ENCODE measurements at regions not wholly inside any gene's neighbourhood (a gene's known extent, or its start where the extent isn't known, plus 50 kb on each side); places are given as distances from the start of the nearest gene placed in this dataset.

DNA sequence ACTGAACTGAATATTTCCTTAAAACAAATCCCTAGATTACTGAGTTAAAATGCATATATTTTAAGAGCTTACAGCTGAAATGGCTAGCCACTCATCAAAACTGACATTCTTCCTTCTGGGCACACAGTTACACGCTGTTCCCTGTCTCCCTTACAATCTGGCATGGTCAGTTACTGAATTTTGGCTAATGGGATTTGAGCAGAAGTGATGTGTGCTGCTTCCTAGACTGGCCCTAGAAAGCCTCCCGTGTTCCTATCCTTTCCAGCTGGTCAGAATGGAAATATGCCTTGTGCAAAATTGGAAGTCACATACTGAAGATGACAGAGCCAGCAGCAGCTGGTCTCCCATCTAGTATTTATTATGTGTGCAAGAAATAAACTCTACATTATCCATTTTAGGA, 128.7 kb upstream of the NAMPT start:
- Mint-ChIP-seq H3K9me3 (peaks cover 0 to 8% of the 10 kb centered on the region in 2 donors), H3K4me1 (ENCODE audit: low read depth in 2 of 2) (no peaks in the 10 kb centered on the region), H3K36me3 (ENCODE audit: insufficient read depth) (no peaks in the 10 kb centered on the region), H3K27ac (no peak overlapping the region), H3K27me3 (peaks cover 19 to 33% of the 10 kb centered on the region in 2 donors), H3K4me3 (no peak overlapping the region)
- DNase-seq (no peak), ATAC-seq (replicated peaks) (no peak)

DNA sequence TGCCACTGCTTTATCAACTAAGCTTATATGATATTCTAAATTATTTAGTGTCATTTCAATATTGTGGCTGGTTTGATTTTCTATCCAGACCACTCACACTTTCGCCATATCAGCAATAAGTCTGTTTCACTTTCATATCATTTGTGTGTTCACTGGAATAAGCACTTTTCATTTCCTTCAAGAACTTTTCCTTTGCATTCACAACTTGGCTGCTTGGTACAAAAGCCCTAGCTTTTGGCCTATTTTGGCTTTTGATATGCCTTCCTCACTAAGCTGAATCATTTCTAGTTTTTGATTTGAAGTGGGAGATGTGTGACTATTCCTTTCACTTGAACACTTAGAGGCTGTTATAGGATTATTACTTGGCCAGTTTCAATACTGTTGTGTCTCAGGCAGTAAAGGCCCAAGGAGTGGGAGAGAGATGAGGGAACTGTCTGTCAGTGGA, 120.9 kb upstream of the NAMPT start:
- DNase-seq (no peak), ATAC-seq (replicated peaks) (no peak)
- H3K36me3 Mint-ChIP-seq (ENCODE audit: insufficient read depth) = no peaks in the 10 kb centered on the region
- no peaks in the 10 kb centered on the region for H3K9me3 Mint-ChIP-seq
- H3K4me1 Mint-ChIP-seq (ENCODE audit: low read depth in 2 of 2) = peaks cover 6 to 8% of the 10 kb centered on the region in 2 donors
- H3K4me3 Mint-ChIP-seq = no peak overlapping the region
- peaks cover 17 to 26% of the 10 kb centered on the region in 2 donors for H3K27me3 Mint-ChIP-seq
- no peak overlapping the region for H3K27ac Mint-ChIP-seq

DNA sequence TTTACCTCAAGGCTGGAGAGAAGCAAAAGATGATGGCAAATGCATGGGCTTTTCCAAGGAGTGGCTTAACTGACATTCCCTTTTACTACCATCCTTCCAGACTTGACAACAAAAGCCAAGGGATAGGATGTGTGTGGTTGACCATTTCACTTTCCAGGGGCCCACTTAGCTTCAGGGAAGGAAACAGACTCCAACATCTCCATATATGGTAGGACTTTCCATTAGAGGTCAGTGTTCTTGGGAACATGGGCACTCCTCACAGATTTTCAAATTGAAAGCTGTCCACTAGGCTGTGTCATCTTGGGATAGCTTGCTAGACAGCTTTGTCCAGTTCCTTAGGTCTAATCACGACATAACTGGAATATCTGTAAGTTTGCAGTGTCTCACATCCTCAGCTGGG, 118.1 kb upstream of the NAMPT start:
- peaks cover 35 to 47% of the 10 kb centered on the region in 2 donors for H3K27me3 Mint-ChIP-seq
- peaks cover 6 to 8% of the 10 kb centered on the region in 2 donors for H3K4me1 Mint-ChIP-seq (ENCODE audit: low read depth in 2 of 2)
- ATAC-seq (replicated peaks) (no peak), DNase-seq (no peak)
- no peak overlapping the region for H3K27ac Mint-ChIP-seq
- H3K36me3 Mint-ChIP-seq (ENCODE audit: insufficient read depth) = no peaks in the 10 kb centered on the region
- H3K9me3 Mint-ChIP-seq = no peaks in the 10 kb centered on the region
- no peak overlapping the region for H3K4me3 Mint-ChIP-seq

DNA sequence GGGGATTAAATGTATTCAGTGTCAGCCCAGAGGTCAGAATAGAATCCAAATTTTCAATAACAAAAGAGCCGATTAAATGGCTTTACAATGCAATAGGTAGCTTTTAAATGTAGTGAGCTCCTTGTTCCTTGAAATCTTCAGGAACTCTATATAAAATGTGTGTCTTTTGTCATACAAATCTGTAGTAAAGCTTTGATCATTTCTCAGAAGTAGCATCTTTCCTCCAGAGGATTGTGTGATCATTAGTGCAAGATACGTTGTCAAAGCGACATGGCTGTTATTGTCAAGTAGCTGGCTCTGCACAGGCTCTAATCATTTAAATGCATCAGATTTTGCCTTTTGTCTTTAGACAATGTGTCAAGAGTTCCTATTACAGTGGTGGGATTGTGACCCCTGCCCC, 116.1 kb upstream of the NAMPT start:
- DNase-seq = no peak
- H3K4me1 Mint-ChIP-seq (ENCODE audit: low read depth in 2 of 2) = peaks cover 4 to 7% of the 10 kb centered on the region in 2 donors
- H3K27me3 Mint-ChIP-seq = peaks cover 45 to 66% of the 10 kb centered on the region in 2 donors
- H3K36me3 Mint-ChIP-seq (ENCODE audit: insufficient read depth) = no peaks in the 10 kb centered on the region
- no peak overlapping the region for H3K27ac Mint-ChIP-seq
- H3K4me3 Mint-ChIP-seq = no peak overlapping the region
- no peaks in the 10 kb centered on the region for H3K9me3 Mint-ChIP-seq
- no peak for ATAC-seq (replicated peaks)

DNA sequence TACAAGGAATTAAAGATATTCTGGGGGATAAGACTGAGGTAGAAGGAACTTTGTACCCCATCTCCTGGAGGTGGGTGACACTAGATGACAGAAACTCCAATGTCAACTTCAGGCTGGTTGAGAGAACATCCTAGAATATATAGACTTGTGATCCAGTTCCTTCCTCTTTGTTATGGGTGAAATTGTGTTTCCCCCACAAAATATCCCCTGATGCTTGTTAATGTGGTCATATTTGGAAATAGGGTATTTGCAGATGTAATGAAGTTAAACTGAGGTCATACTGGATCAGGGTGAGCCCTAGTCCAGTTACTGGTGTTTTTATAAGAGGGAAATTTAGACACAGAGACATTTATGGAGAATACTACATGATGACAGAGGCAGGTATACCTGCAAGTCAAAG, 114.0 kb upstream of the NAMPT start:
- Mint-ChIP-seq H3K4me3 (no peak overlapping the region), H3K36me3 (ENCODE audit: insufficient read depth) (no peaks in the 10 kb centered on the region), H3K4me1 (ENCODE audit: low read depth in 2 of 2) (no peaks in the 10 kb centered on the region), H3K9me3 (no peaks in the 10 kb centered on the region), H3K27ac (no peak overlapping the region), H3K27me3 (peaks cover 61 to 82% of the 10 kb centered on the region in 2 donors)
- no peak for DNase-seq
- ATAC-seq (replicated peaks) = no peak

DNA sequence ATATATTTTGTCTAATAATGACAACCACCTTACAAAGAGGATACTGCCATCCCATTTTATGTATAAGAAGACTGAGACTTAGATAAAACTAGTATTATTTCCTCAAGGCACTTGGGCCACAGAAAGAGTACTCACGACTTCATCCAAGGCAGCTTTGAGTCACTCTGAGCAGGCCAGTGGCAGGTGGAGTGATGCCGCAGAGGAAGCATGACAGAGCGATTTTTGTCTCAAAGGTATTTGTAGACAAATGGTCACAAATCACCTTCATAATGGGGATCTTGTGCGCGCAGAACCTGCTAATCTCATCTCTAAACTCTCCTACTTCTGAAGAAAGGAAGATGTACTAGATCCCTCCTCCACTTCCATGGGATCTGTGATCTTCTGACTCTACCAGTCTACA, 113.2 kb upstream of the NAMPT start:
- Mint-ChIP-seq H3K27ac (no peak overlapping the region), H3K4me1 (ENCODE audit: low read depth in 2 of 2) (no peaks in the 10 kb centered on the region), H3K27me3 (peaks cover 61 to 76% of the 10 kb centered on the region in 2 donors)

DNA sequence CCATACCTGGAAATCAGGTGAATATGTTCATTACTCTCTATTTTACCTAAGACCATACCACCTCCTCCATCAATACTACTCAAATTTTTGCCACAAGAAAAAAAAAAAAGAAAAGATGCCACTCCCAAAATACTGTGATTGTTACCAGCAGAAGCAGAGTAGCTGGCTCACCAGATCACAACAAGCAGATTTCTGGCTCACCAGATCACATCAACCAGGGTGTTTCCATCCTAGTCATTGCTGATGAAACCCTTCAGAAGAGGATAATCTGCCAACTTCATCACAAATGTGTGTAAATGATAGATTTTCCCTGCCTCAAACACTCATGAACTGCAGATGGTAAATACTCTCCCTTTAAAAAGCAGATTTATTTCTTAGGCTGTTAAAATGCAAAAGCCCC, 109.7 kb upstream of the NAMPT start:
- Mint-ChIP-seq H3K36me3 (ENCODE audit: insufficient read depth) (no peaks in the 10 kb centered on the region), H3K27me3 (peaks cover 47 to 56% of the 10 kb centered on the region in 2 donors), H3K9me3 (no peaks in the 10 kb centered on the region), H3K4me1 (ENCODE audit: low read depth in 2 of 2) (no peaks in the 10 kb centered on the region), H3K27ac (no peak overlapping the region), H3K4me3 (no peak overlapping the region)
- no peak for DNase-seq
- ATAC-seq (replicated peaks) = no peak

More for the DNA sequence above, 113.2 kb upstream of the NAMPT start:
- ATAC-seq (replicated peaks) (no peak), DNase-seq (no peak)
- Mint-ChIP-seq H3K4me3 (no peak overlapping the region), H3K36me3 (ENCODE audit: insufficient read depth) (no peaks in the 10 kb centered on the region), H3K9me3 (no peaks in the 10 kb centered on the region)

DNA sequence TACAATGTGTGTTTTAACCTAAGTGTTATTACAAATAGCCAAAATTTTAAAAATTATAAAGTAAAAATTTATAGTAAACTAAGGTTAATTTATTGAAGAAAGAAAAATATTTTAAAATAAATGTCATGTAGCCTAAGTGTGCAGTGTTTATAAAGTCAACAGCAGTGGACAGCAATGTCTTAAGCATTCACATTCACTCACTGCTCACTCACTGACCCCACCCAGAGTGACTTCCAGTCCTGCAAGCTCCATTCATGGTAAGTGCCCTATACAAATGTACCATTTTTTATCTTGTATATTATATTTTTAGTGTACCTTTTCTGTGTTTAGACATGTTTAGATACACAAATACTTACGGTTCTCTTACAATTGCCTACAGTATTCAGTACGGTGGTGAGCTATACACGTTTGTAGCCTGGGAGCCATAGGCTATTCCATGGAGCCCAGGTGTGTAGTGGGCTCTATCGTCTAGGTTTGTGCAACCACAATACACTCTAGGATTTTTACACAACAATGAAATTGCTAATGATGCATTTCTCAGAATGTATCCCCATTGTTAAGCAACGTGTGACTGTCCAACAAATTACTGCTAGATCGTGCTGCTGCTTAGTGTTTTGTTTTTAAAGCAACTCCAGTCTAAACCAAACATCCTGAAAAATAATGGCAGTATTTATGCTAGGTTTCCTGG, 108.9 kb upstream of the NAMPT start:
- Mint-ChIP-seq H3K27ac (no peak overlapping the region), H3K9me3 (no peaks in the 10 kb centered on the region), H3K4me1 (ENCODE audit: low read depth in 2 of 2) (no peaks in the 10 kb centered on the region), H3K27me3 (peaks cover 39 to 48% of the 10 kb centered on the region in 2 donors), H3K4me3 (no peak overlapping the region), H3K36me3 (ENCODE audit: insufficient read depth) (no peaks in the 10 kb centered on the region)
- DNase-seq (no peak), ATAC-seq (replicated peaks) (no peak)

DNA sequence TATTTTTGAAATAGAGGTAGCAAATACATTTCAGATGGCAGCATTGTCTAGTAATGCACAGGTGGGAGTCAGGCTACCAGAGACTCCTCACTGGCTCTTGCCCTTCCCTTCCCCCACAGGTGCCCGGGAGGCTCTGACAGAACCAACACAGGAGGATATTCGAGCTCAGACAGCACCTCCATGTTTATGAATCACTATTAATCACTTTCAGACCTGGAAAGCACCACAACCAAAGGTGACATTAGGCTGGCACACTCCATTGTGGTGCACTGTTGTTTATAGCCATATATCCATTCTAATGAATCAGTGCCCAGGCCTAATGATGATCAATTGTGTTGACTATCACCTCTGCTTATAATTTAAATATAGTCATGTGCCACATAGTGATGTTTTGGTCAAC, 107.8 kb upstream of the NAMPT start:
- Mint-ChIP-seq H3K4me1 (ENCODE audit: low read depth in 2 of 2) (no peaks in the 10 kb centered on the region), H3K4me3 (no peak overlapping the region), H3K27me3 (peaks cover 31 to 38% of the 10 kb centered on the region in 2 donors), H3K36me3 (ENCODE audit: insufficient read depth) (no peaks in the 10 kb centered on the region), H3K27ac (no peak overlapping the region), H3K9me3 (no peaks in the 10 kb centered on the region)
- DNase-seq (no peak), ATAC-seq (replicated peaks) (no peak)

DNA sequence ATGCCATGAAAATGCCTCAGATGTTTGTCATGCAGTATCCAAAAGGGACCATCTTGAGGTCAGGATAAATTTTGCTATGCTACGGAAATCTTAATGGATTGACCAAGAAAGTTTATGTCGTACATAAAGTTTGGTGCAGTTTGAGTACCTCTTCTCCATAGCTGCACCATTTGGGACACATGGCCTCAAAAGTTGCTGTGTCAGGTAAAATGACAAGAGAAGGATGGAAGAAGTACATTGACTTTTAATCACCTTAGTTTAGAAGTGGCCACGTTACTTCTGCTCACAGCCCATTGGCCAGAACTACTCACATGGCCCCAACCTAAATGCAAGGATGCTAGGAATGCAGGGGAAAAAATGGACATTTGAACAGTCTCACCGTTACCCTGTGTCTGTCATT, 107.4 kb upstream of the NAMPT start:
- Mint-ChIP-seq H3K4me3 (no peak overlapping the region), H3K9me3 (no peaks in the 10 kb centered on the region), H3K36me3 (ENCODE audit: insufficient read depth) (no peaks in the 10 kb centered on the region), H3K27me3 (peaks cover 27 to 33% of the 10 kb centered on the region in 2 donors), H3K27ac (no peak overlapping the region), H3K4me1 (ENCODE audit: low read depth in 2 of 2) (no peaks in the 10 kb centered on the region)
- ATAC-seq (replicated peaks) (no peak), DNase-seq (no peak)

DNA sequence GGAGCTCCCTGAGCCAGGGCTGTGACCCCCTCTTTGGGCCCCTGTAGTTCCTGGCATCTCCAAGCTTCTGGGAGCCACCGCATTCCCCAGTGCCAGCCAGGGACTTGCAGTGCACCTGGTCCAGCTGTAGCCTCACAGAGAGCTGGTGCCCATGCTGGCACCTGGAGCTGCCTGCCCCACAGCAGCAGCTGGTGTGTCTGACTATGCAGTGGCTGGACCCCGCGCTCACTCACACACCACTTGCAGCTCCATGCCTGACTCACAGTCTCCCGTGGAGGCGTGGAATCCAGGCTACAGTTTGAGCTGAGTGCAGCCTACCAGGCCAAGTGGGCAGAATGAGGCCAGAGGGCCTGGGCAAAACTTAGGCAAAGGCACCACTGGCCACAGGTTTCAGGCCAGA, 102.2 kb upstream of the NAMPT start:
- no peak for ATAC-seq (replicated peaks)
- no peak overlapping the region for H3K27ac Mint-ChIP-seq
- no peaks in the 10 kb centered on the region for H3K4me1 Mint-ChIP-seq (ENCODE audit: low read depth in 2 of 2)
- no peak overlapping the region for H3K4me3 Mint-ChIP-seq
- no peak for DNase-seq
- H3K27me3 Mint-ChIP-seq = no peaks in the 10 kb centered on the region
- no peaks in the 10 kb centered on the region for H3K9me3 Mint-ChIP-seq
- H3K36me3 Mint-ChIP-seq (ENCODE audit: insufficient read depth) = no peaks in the 10 kb centered on the region

DNA sequence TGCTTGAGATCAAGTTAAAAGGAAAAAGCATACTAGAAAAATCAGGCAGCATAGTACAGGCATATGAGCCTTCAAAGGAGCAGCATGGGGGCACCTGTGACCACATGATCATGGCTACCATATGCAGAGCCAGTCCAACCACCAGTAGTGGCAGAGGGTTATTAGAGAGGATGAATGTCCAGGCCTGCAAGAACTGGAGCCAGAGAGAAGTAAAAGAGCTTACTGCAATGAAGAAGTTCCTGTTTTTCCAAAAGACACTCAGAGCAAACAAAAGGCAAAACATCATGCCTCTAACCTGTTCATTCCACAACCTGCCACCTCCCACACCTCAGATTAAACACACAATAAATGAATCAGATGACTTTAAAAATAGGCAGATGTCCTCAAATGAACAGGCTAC, 99.6 kb upstream of the NAMPT start:
- Mint-ChIP-seq H3K9me3 (no peaks in the 10 kb centered on the region), H3K4me3 (no peak overlapping the region), H3K4me1 (ENCODE audit: low read depth in 2 of 2) (no peaks in the 10 kb centered on the region), H3K27ac (no peak overlapping the region), H3K36me3 (ENCODE audit: insufficient read depth) (no peaks in the 10 kb centered on the region), H3K27me3 (no peaks in the 10 kb centered on the region)
- ATAC-seq (replicated peaks) (no peak), DNase-seq (no peak)

DNA sequence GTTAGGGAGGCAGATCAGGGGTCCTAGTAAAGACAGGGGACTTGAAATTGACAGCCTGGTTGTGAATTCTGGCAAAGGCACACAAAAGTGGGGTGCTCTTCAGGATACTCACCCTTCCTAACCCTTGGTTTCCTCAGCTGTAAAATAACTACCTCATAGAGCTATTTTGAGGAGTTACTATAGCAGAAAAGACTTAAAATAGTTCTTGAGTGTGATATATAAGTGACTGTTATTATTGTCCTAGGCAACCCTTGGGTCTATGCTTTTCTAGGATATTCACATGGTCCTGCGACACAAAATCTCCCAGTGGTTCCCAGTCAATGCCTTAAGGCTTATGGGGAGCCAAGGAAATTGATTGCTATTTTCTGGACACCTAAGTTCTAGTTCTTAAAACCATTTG, 98.1 kb upstream of the NAMPT start:
- ATAC-seq (replicated peaks) (no peak), DNase-seq (no peak)
- Mint-ChIP-seq H3K4me3 (no peak overlapping the region), H3K4me1 (ENCODE audit: low read depth in 2 of 2) (peaks cover 0 to 1% of the 10 kb centered on the region in 2 donors), H3K27me3 (no peaks in the 10 kb centered on the region), H3K36me3 (ENCODE audit: insufficient read depth) (no peaks in the 10 kb centered on the region), H3K27ac (no peak overlapping the region), H3K9me3 (no peaks in the 10 kb centered on the region)

DNA sequence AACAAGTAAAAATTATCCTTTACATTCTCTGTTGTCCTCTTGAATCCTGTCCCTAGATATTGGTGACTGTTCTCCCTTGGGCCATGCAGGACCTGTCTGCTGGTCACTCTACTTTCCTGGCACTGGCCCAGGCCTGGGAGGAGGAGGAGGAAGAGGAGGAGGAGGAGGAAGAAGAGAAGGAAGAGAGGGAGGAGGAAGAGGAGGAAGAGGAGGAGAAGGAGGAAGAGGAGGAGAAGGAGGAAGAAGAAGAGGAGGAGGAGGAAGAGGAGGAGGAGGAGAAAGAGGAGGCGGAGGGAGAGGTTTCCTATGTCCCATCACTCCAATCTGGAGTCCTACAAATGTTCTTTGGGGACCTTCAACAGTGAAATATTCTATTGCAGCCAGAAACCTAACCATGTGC, 97.3 kb upstream of the NAMPT start:
- ATAC-seq (replicated peaks) (no peak), DNase-seq (no peak)
- Mint-ChIP-seq H3K27ac (no peak overlapping the region), H3K9me3 (no peaks in the 10 kb centered on the region), H3K27me3 (no peaks in the 10 kb centered on the region), H3K4me1 (ENCODE audit: low read depth in 2 of 2) (peaks cover 0 to 5% of the 10 kb centered on the region in 2 donors), H3K4me3 (no peak overlapping the region), H3K36me3 (ENCODE audit: insufficient read depth) (no peaks in the 10 kb centered on the region)

Measured in effector memory CD8-positive, alpha-beta T cell (primary cell).